Ishikawa (cell line): ENCODE measurements at regions not wholly inside any gene's neighbourhood (a gene's known extent, or its start where the extent isn't known, plus 50 kb on each side); places are given as distances from the start of the nearest gene placed in this dataset.

ENCODE experiments used
- CEBPB ChIP-seq: IDR thresholded peaks from 2 replicates; pipeline ENCODE4 v1.6.1; 2012
- CREB1 ChIP-seq: IDR thresholded peaks from 2 replicates; pipeline ENCODE4 v1.6.1; 2012; ENCODE audit warnings: low read depth
- EGR1 ChIP-seq: IDR thresholded peaks from 2 replicates; pipeline ENCODE4 v1.6.1; 2012
- EP300 ChIP-seq: IDR thresholded peaks from 2 replicates; pipeline ENCODE4 v1.6.1; 2012; ENCODE audit warnings: borderline replicate concordance
- FOXM1 ChIP-seq: IDR thresholded peaks from 2 replicates; pipeline ENCODE4 v1.6.1; 2012; ENCODE audit warnings: low read depth, borderline replicate concordance
- MAX ChIP-seq: IDR thresholded peaks from 2 replicates; pipeline ENCODE4 v1.6.1; 2012
- NFIC ChIP-seq: IDR thresholded peaks from 2 replicates; pipeline ENCODE4 v1.6.1; 2012
- RAD21 ChIP-seq: IDR thresholded peaks from 2 replicates; pipeline ENCODE4 v1.6.1; 2012; ENCODE audit warnings: low read depth
- REST ChIP-seq: IDR thresholded peaks from 2 replicates; pipeline ENCODE4 v1.6.1; 2012; ENCODE audit warnings: low read depth, mild to moderate bottlenecking
- TAF1 ChIP-seq: IDR thresholded peaks from 2 replicates; pipeline ENCODE4 v1.6.1; 2012; ENCODE audit warnings: low read depth, mild to moderate bottlenecking
- TCF12 ChIP-seq: IDR thresholded peaks from 2 replicates; pipeline ENCODE4 v1.6.1; 2012; ENCODE audit warnings: low read depth
- TEAD4 ChIP-seq: IDR thresholded peaks from 2 replicates; pipeline ENCODE4 v1.6.1; 2012
- USF1 ChIP-seq: IDR thresholded peaks from 2 replicates; pipeline ENCODE4 v1.6.1; 2012
- YY1 ChIP-seq: IDR thresholded peaks from 2 replicates; pipeline ENCODE4 v1.6.1; 2012; ENCODE audit warnings: low read depth
- ZBTB7A ChIP-seq: IDR thresholded peaks from 2 replicates; pipeline ENCODE4 v1.6.1; 2012; ENCODE audit warnings: low read depth

GRCh38 chr14:42141328-42141727 lies 534.7 kb downstream of the LRFN5 start:
- TF ChIP-seq CEBPB = no peak
- no peak for TF ChIP-seq RAD21
- TF ChIP-seq USF1 = no peak
- no peak for TF ChIP-seq TEAD4
- TF ChIP-seq REST = no peak
- TF ChIP-seq NFIC = no peak

GRCh38 chr14:42140831-42141279 lies 534.2 kb downstream of the LRFN5 start:
- TF ChIP-seq YY1 = no peak
- TF ChIP-seq TAF1 = no peak
- no peak for TF ChIP-seq RAD21
- no peak for TF ChIP-seq REST
- TF ChIP-seq MAX = no peak
- no peak for TF ChIP-seq ZBTB7A
- TF ChIP-seq CREB1 = no peak
- no peak for TF ChIP-seq NFIC
- TF ChIP-seq EP300 = no peak
- TF ChIP-seq FOXM1 = no peak
- TF ChIP-seq TEAD4 = no peak

GRCh38 chr14:42140001-42140400 lies 533.3 kb downstream of the LRFN5 start:
- TF ChIP-seq CREB1 (no peak), YY1 (no peak), FOXM1 (no peak), REST (no peak)

GRCh38 chr14:42138406-42138805 lies 531.7 kb downstream of the LRFN5 start:
- TF ChIP-seq NFIC = no peak
- no peak for TF ChIP-seq ZBTB7A
- TF ChIP-seq REST = no peak
- TF ChIP-seq TAF1 = no peak
- TF ChIP-seq TCF12 = no peak
- no peak for TF ChIP-seq EP300
- no peak for TF ChIP-seq RAD21
- no peak for TF ChIP-seq EGR1
- no peak for TF ChIP-seq TEAD4
- TF ChIP-seq CEBPB = no peak

GRCh38 chr14:42130815-42131214 lies 524.1 kb downstream of the LRFN5 start:
- TF ChIP-seq FOXM1 (no peak), EP300 (no peak)
